AG04449 (cell line): ENCODE measurements at regions not wholly inside any gene's neighbourhood (a gene's known extent, or its start where the extent isn't known, plus 50 kb on each side); places are given as distances from the start of the nearest gene placed in this dataset.

ENCODE experiments used
- CTCF ChIA-PET: fragments of 350-600 bp; formaldehyde crosslinking; extraction: SDS; loops from one replicate; lab custom pipeline; 2021; ENCODE audit warnings: antibody characterized with exemption; lab: Yijun Ruan, JAX
- POLR2A ChIA-PET: fragments of 400-600, 350-600 bp; formaldehyde crosslinking; extraction: SDS; loops from one replicate; lab custom pipeline; 2020; ENCODE audit warnings: antibody characterized with exemption, inconsistent platforms; lab: Yijun Ruan, JAX
- DNase-seq: peaks from one replicate; pipeline ENCODE4 v3.0.0-alpha.2; 2010; ENCODE audit warnings: low read depth, low spot score
- H3K4me3 ChIP-seq: 2 replicates; pipeline ENCODE4 v1.5.1; 2011; ENCODE audit warnings: low read depth, mild to moderate bottlenecking, control low read depth, low read length
- TF ChIP-seq, protein P1 (sequence below): IDR thresholded peaks from one replicate; pipeline ENCODE4 v1.5.1; 2011; ENCODE audit warnings: mild to moderate bottlenecking, moderate library complexity, low read length, control low read depth, inconsistent platforms; ENCODE audit not compliant: insufficient read depth; ENCODE audit errors: missing control alignments

GRCh38 chr11:36865846-36866245 lies 267.8 kb upstream of the RAG2 start:
- CTCF ChIA-PET, result no interaction called here
- POLR2A ChIA-PET, result no interaction called here
- H3K4me3 ChIP-seq, result no peak overlapping the region
- no peak for DNase-seq
- TF ChIP-seq, protein P1, sequence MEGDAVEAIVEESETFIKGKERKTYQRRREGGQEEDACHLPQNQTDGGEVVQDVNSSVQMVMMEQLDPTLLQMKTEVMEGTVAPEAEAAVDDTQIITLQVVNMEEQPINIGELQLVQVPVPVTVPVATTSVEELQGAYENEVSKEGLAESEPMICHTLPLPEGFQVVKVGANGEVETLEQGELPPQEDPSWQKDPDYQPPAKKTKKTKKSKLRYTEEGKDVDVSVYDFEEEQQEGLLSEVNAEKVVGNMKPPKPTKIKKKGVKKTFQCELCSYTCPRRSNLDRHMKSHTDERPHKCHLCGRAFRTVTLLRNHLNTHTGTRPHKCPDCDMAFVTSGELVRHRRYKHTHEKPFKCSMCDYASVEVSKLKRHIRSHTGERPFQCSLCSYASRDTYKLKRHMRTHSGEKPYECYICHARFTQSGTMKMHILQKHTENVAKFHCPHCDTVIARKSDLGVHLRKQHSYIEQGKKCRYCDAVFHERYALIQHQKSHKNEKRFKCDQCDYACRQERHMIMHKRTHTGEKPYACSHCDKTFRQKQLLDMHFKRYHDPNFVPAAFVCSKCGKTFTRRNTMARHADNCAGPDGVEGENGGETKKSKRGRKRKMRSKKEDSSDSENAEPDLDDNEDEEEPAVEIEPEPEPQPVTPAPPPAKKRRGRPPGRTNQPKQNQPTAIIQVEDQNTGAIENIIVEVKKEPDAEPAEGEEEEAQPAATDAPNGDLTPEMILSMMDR, result no peak

DNA sequence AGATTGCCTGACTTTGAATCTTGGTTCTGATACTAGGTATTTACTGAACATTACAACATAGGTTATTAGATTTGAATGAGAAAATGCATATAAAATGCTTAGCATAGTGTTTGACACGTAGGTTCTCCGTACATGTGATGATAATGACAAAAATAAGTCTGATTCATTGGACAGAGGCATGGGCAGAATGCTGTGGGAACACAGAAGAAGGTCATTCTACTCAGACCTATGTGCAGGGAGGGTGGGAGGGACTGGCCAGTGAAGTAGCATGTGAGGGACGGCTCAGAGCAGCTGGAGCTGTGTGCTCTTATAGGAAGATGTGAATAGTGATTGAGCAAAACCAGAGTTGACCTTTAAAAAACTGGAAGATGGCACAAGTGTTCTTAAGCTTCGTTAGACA lies 256.8 kb upstream of the RAG2 start:
- H3K4me3 ChIP-seq, result no peak overlapping the region
- POLR2A ChIA-PET, result no interaction called here
- DNase-seq, result no peak
- CTCF ChIA-PET, result no interaction called here
- TF ChIP-seq, protein P1, result no peak

DNA sequence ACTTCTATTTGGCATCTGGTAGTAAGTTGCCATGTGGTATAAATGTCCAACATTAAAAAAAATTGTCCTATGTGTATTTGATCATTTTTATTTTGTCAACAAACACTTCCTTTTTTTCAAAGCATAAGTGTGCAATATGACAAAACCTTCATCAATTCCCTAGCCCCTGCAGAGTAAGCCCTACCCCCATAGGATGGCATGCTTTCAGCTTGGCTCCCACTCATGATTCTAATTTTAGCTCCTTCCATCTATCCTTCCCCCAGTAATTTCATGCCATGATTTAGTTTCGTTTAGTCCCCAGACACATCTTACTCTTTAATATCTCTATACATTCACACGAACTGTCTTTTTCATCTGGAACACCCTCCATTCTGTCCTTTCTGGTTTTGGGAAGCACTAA lies 250.6 kb upstream of the RAG2 start:
- H3K4me3 ChIP-seq, result no peak overlapping the region
- ChIA-PET POLR2A (no interaction called here), CTCF (no interaction called here)
- TF ChIP-seq, protein P1, result no peak
- DNase-seq, result no peak

- DNase-seq, result no peak
- TF ChIP-seq, protein P1, result no peak
- ChIA-PET CTCF (no interaction called here), POLR2A (no interaction called here)
- H3K4me3 ChIP-seq, result no peak overlapping the region
Measured at GRCh38 chr11:36840378-36840777, 242.3 kb upstream of the RAG2 start.

- POLR2A ChIA-PET, result no interaction called here
- CTCF ChIA-PET, result interaction anchor here (1.2 kb wide), 1 partner anchor 89 kb away, joined by 3 read pairs; no protein-coding TSS in a partner anchor
- H3K4me3 ChIP-seq, result no peak overlapping the region
- DNase-seq, result no peak
- TF ChIP-seq, protein P1, result no peak
Measured at GRCh38 chr11:36837831-36838437, 239.9 kb upstream of the RAG2 start.

GRCh38 chr11:36825251-36825650 lies 227.2 kb upstream of the RAG2 start:
- no peak overlapping the region for H3K4me3 ChIP-seq
- no peak for DNase-seq
- TF ChIP-seq, protein P1, result no peak
- POLR2A ChIA-PET, result no interaction called here
- CTCF ChIA-PET, result interaction anchor here (1.0 kb wide), 1 partner anchor 78 kb away, joined by 3 read pairs; no protein-coding TSS in a partner anchor
